H9 (cell line): ENCODE measurements at regions not wholly inside any gene's neighbourhood (a gene's known extent, or its start where the extent isn't known, plus 50 kb on each side); places are given as distances from the start of the nearest gene placed in this dataset.

Source experiments
- DNase-seq: peaks from one replicate; pipeline ENCODE4 v3.0.0-alpha.2; 2017
- H2AFZ ChIP-seq: one replicate; pipeline ENCODE4 v1.6.1; 2013; ENCODE audit warnings: mild to moderate bottlenecking, low read length, control low read depth, moderate library complexity
- H2AK5ac ChIP-seq: 2 replicates; pipeline ENCODE4 v1.6.1; 2013; ENCODE audit warnings: low read length, control low read depth, mixed read lengths; ENCODE audit not compliant: insufficient read length
- H2BK120ac ChIP-seq: one replicate; pipeline ENCODE4 v1.6.1; 2013; ENCODE audit warnings: low read depth, mild to moderate bottlenecking, low read length, control low read depth, inconsistent platforms; ENCODE audit not compliant: poor library complexity, severe bottlenecking
- H2BK12ac ChIP-seq: 2 replicates; pipeline ENCODE4 v1.6.1; 2013; ENCODE audit warnings: low read length, control low read depth, mixed read lengths, low read depth; ENCODE audit not compliant: insufficient read length
- H2BK15ac ChIP-seq: 2 replicates; pipeline ENCODE4 v1.6.1; 2013; ENCODE audit warnings: low read depth, low read length, control low read depth
- H2BK20ac ChIP-seq: one replicate; pipeline ENCODE4 v1.6.1; 2013; ENCODE audit warnings: low read depth, mild to moderate bottlenecking, low read length, control low read depth, inconsistent platforms; ENCODE audit not compliant: poor library complexity, severe bottlenecking
- H2BK5ac ChIP-seq: 2 replicates; pipeline ENCODE4 v1.6.1; 2013; ENCODE audit warnings: low read length, control low read depth, mixed read lengths; ENCODE audit not compliant: insufficient read length
- H3K14ac ChIP-seq: 2 replicates; pipeline ENCODE4 v1.6.1; 2013; ENCODE audit warnings: low read length, control low read depth; ENCODE audit not compliant: insufficient read depth
- H3K18ac ChIP-seq: 2 replicates; pipeline ENCODE4 v1.6.1; 2013; ENCODE audit warnings: low read depth, mild to moderate bottlenecking, mixed read lengths, low read length, control low read depth; ENCODE audit not compliant: insufficient read length
- H3K23ac ChIP-seq: 2 replicates; pipeline ENCODE4 v1.6.1; 2013; ENCODE audit warnings: low read length, control low read depth, mixed read lengths, low read depth; ENCODE audit not compliant: insufficient read length
- H3K23me2 ChIP-seq: 2 replicates; pipeline ENCODE4 v1.6.1; 2013; ENCODE audit warnings: low read depth, mild to moderate bottlenecking, mixed read lengths, low read length, control low read depth; ENCODE audit not compliant: insufficient read length, poor library complexity, severe bottlenecking
- H3K27ac ChIP-seq: 2 replicates; pipeline ENCODE4 v1.5.1; 2013; ENCODE audit warnings: low read length, control low read depth, mixed read lengths, low read depth; ENCODE audit not compliant: insufficient read length
- H3K27me3 ChIP-seq: 2 replicates; pipeline ENCODE4 v1.6.1; 2013; ENCODE audit warnings: low read length, control low read depth, inconsistent platforms; ENCODE audit not compliant: insufficient read depth
- H3K4ac ChIP-seq: 2 replicates; pipeline ENCODE4 v1.6.1; 2013; ENCODE audit warnings: low read depth, mild to moderate bottlenecking, control low read depth, inconsistent platforms, low read length, moderate library complexity
- H3K4me1 ChIP-seq: 2 replicates; pipeline ENCODE4 v1.6.1; 2013; ENCODE audit warnings: low read length, control low read depth, inconsistent platforms; ENCODE audit not compliant: insufficient read depth
- H3K4me2 ChIP-seq: 2 replicates; pipeline ENCODE4 v1.6.1; 2013; ENCODE audit warnings: low read length, control low read depth, mixed read lengths; ENCODE audit not compliant: insufficient read length, insufficient read depth
- H3K56ac ChIP-seq: 2 replicates; pipeline ENCODE4 v1.6.1; 2013; ENCODE audit warnings: low read depth, mild to moderate bottlenecking, mixed read lengths, low read length, control low read depth; ENCODE audit not compliant: insufficient read length
- H3K79me1 ChIP-seq: 2 replicates; pipeline ENCODE4 v1.6.1; 2013; ENCODE audit warnings: low read depth, mild to moderate bottlenecking, moderate library complexity, low read length, control low read depth, inconsistent platforms; ENCODE audit not compliant: insufficient read depth, poor library complexity, severe bottlenecking
- H3K79me2 ChIP-seq: 2 replicates; pipeline ENCODE4 v1.6.1; 2013; ENCODE audit warnings: low read length, control low read depth, inconsistent platforms; ENCODE audit not compliant: insufficient read depth
- H3K9ac ChIP-seq: 2 replicates; pipeline ENCODE4 v1.6.1; 2013; ENCODE audit warnings: low read length, control low read depth, mixed read lengths; ENCODE audit not compliant: insufficient read length; ENCODE audit errors: extremely low read depth
- H3K9me3 ChIP-seq: one replicate; pipeline ENCODE4 v1.6.1; 2013; ENCODE audit warnings: low read depth, low read length, inconsistent platforms; ENCODE audit not compliant: control insufficient read depth
- H3T11ph ChIP-seq: one replicate; pipeline ENCODE4 v1.6.1; 2013; ENCODE audit warnings: mild to moderate bottlenecking, low read length, control low read depth, inconsistent platforms
- H4K20me1 ChIP-seq: one replicate; pipeline ENCODE4 v1.6.1; 2013; ENCODE audit not compliant: control insufficient read depth, insufficient read length, insufficient read depth
- H4K5ac ChIP-seq: 2 replicates; pipeline ENCODE4 v1.6.1; 2013; ENCODE audit warnings: low read depth, mild to moderate bottlenecking, mixed read lengths, low read length, control low read depth; ENCODE audit not compliant: insufficient read length
- H4K8ac ChIP-seq: replicated peaks from 2 replicates; pipeline ENCODE4 v1.6.1; 2013; ENCODE audit warnings: low read length, control low read depth, mixed read lengths, low read depth; ENCODE audit not compliant: insufficient read length
- H4K91ac ChIP-seq: 2 replicates; pipeline ENCODE4 v1.6.1; 2013; ENCODE audit warnings: low read depth, mild to moderate bottlenecking, moderate library complexity, mixed read lengths, low read length, control low read depth; ENCODE audit not compliant: insufficient read length
- H3K27ac Mint-ChIP-seq, 3 experiments: 2 replicates in 2 of 3; 3 replicates in 1 of 3; pipeline ENCODE4 v1.8.0; 2020 to 2021; ENCODE audit warnings: mixed read lengths in 3 of 3, mild to moderate bottlenecking in 1 of 3, moderate library complexity in 1 of 3
- H3K27me3 Mint-ChIP-seq: 2 replicates; pipeline ENCODE4 v1.8.0; 2021; ENCODE audit warnings: low read depth, mild to moderate bottlenecking, moderate library complexity, mixed read lengths
- H3K36me3 Mint-ChIP-seq, 3 experiments: 2 replicates in 2 of 3; 3 replicates in 1 of 3; pipeline ENCODE4 v1.8.0; 2020 to 2021; ENCODE audit warnings: low read depth in 3 of 3, mixed read lengths in 3 of 3; ENCODE audit not compliant: insufficient read depth in 1 of 3
- H3K4me1 Mint-ChIP-seq, 2 experiments: 2 replicates each; pipeline ENCODE4 v1.8.0; 2020; ENCODE audit warnings: mixed read lengths in 2 of 2
- H3K4me3 Mint-ChIP-seq, 2 experiments: 2 replicates in 1 of 2; 3 replicates in 1 of 2; pipeline ENCODE4 v1.8.0; 2020 to 2021; ENCODE audit warnings: mild to moderate bottlenecking in 2 of 2, mixed read lengths in 2 of 2, moderate library complexity in 1 of 2
- H3K9me3 Mint-ChIP-seq, 2 experiments: 2 replicates in 1 of 2; 3 replicates in 1 of 2; pipeline ENCODE4 v1.8.0; 2020; ENCODE audit warnings: mild to moderate bottlenecking in 2 of 2, mixed read lengths in 2 of 2, moderate library complexity in 1 of 2
- WGBS: extraction: QIAGEN DNeasy Blood & Tissue Kit; methylation state at CpG from one replicate; pipeline ENCODE4 v1.1.7; 2013; ENCODE audit warnings: missing lambda C conversion rate, low lambda C conversion rate, mixed read lengths; ENCODE audit not compliant: insufficient read length; ENCODE audit errors: extremely low coverage; 5-methylcytosine and 5-hydroxymethylcytosine counted together
- TF ChIP-seq, protein P1 (sequence below): fragments of 200-600 bp; sonication (generic); conservative IDR thresholded peaks from 3 replicates; pipeline ENCODE4 v1.8.0; 2021; ENCODE audit warnings: antibody characterized with exemption, mild to moderate bottlenecking

DNA sequence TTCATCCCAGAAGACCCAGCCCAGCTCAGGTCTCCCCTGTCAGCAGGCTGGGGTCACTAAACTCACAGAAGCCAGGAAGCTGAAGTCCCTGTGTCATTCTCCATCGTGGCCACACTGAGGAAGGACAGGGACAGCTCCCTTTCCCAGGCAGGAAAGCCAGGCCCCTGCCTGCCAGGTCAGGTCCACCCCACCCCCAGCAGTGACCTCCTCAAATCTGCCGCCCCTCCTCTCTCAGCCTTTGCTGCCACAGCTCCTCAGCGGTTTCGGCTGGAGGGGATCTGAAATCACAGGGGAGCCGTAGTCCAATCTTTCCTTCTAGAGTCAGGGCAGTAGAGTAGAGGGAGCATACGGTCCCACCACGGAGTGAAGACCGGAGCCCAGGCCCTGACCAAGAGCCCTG is 150.9 kb upstream of the UNC5B start:
- Histone ChIP-seq H3K79me1 (no peaks in the 10 kb centered on the region), H3K23me2 (no peaks in the 10 kb centered on the region), H4K8ac (no peak overlapping the region), H4K91ac (no peak overlapping the region), H3K56ac (no peak overlapping the region), H3K9ac (no peak overlapping the region), H3K4me2 (no peak overlapping the region), H3K79me2 (no peaks in the 10 kb centered on the region), H2BK20ac (no peak overlapping the region), H2BK15ac (no peak overlapping the region), H3K27me3 (no peaks in the 10 kb centered on the region), H2BK5ac (no peak overlapping the region), H3K9me3 (no peaks in the 10 kb centered on the region), H3K18ac (no peak overlapping the region), H3K4me1 (peaks cover 2% of the 10 kb centered on the region; the same call in 1 of the 2 replicates), H4K5ac (no peak overlapping the region), H2AK5ac (no peak overlapping the region), H3T11ph (no peak overlapping the region), H2BK12ac (no peak overlapping the region), H3K23ac (no peak overlapping the region), H2AFZ (no peak overlapping the region), H4K20me1 (no peaks in the 10 kb centered on the region), H2BK120ac (no peak overlapping the region), H3K4ac (no peak overlapping the region), H3K27ac (no peak overlapping the region), H3K14ac (no peak overlapping the region)
- Mint-ChIP-seq H3K4me3 (no peak overlapping the region), H3K36me3 (no peaks in the 10 kb centered on the region), H3K9me3 (no peaks in the 10 kb centered on the region), H3K27ac (peak overlapping the region in 1 of 3 experiments; percentile 10; a peak in 1 of 7 replicates), H3K27me3 (no peaks in the 10 kb centered on the region; the same call in 1 of the 2 replicates), H3K4me1 (peaks cover 7 to 21% of the 10 kb centered on the region in 2 experiments)
- WGBS, result no CpG with 5 or more reads among the region's 8 CpGs
- TF ChIP-seq, protein P1, sequence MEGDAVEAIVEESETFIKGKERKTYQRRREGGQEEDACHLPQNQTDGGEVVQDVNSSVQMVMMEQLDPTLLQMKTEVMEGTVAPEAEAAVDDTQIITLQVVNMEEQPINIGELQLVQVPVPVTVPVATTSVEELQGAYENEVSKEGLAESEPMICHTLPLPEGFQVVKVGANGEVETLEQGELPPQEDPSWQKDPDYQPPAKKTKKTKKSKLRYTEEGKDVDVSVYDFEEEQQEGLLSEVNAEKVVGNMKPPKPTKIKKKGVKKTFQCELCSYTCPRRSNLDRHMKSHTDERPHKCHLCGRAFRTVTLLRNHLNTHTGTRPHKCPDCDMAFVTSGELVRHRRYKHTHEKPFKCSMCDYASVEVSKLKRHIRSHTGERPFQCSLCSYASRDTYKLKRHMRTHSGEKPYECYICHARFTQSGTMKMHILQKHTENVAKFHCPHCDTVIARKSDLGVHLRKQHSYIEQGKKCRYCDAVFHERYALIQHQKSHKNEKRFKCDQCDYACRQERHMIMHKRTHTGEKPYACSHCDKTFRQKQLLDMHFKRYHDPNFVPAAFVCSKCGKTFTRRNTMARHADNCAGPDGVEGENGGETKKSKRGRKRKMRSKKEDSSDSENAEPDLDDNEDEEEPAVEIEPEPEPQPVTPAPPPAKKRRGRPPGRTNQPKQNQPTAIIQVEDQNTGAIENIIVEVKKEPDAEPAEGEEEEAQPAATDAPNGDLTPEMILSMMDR, result no peak
- DNase-seq, result no peak
